ENCODE measurements at regions not wholly inside any gene's neighbourhood (a gene's known extent, or its start where the extent isn't known, plus 50 kb on each side); places are given as distances from the start of the nearest gene placed in this dataset.
"Not testable (repeated sequence)": the region's sequence is repeated elsewhere in the genome, so short reads cannot be mapped to it uniquely, and the experiment has no call there.

DNA sequence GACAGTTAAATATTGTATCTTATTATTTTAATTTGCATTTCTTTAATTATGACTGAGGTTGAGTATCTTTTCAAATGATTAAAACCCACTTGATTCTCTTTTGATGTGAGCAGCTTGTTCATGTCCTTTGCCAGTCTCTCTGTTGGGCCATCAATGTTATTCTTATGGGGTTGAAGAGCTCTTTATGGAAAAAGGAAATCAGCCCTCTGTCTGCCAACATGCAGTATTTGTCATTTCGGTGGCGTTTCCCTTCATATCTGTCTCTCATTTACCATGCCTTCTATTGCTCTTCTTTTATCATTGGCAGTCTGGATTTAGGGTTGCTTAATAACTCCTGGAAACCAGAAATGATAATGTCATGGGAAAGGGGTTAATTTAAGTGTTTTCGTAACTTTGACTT lies 340.7 kb upstream of the DNAJC19 start:
- no peak for DNase-seq

DNA sequence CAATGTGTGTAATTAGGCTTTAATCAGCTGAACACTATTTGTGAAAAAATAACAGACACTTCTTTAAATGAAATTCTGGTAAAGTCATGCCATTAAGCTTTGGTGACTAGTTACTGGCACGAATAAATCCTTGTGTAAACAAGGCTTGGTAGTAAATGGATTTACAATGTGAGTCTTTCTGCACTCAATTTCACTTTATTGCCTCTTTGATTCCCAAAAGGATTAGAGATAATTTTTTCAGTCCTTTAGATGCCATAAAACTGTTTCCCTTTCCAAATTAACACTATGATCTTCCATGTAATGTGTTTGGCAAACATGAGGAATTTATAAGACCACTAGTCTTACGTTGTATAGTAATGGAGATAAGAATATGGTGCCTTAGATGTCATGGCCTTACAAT lies 339.5 kb upstream of the DNAJC19 start:
- DNase-seq = no peak

DNA sequence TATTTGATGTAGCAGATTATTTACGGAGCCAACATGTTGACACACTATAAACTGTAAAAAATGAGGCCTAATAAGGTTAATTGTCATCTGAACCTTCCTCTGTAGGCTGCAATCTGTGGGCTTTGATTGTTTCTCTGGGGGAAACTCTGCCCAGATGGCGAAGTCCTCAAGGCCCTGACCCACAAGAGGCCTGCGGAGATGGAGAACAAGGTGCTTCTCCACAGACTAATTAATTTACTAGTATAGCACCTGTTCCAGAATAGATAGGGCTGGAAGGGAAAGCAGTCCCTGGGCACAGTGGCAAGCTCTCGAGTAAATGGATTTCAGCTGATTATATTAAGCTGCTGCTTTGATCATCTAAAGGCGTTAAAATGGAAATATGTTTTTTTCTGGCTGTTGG lies 338.8 kb upstream of the DNAJC19 start:
- no peak for DNase-seq

DNA sequence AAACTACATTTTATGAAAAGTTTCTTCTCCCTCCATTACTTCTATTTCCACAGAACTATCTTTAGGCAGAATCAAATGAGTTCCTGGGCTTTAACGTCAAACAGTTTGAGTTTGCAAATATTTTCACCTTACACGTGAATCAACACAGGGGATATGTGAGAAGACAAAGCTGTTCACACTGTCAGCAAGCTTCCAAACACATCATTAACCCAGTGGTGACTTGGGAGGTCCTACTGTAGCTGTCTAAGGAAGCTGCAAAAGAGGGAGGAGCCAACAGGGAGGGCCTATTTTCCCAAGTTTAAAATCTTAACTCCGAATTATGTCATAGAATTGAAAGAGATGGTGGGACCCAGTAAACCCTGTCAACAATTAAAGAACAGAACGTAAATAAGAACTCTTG lies 337.8 kb upstream of the DNAJC19 start:
- no peak for DNase-seq

DNA sequence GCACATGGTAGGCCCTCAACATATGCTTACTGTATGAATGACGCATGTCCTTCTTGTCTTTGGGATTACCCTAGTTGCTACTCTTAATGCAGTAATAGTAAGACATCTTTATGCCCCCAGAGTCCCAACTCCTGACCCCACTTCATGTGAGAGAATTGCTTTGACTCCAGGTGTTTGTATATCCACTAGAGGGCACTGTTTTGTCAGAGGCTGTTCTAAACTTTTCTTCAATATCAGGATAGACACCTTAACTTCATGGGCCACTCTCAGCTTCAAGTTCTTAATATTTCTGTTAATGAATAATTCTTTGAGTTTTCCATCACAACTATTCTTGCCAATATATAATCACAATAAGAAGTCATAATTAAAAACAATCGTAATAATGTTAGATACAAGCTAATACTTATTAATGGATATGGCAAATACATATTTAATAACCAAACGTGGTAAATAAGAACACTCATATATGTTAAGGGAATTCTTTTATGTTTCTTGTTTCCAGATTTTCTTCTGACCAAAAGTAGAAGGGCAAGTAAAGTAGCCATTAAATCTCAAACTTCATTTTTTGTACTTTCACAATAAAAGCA lies 337.2 kb upstream of the DNAJC19 start:
- DNase-seq = no peak

DNA sequence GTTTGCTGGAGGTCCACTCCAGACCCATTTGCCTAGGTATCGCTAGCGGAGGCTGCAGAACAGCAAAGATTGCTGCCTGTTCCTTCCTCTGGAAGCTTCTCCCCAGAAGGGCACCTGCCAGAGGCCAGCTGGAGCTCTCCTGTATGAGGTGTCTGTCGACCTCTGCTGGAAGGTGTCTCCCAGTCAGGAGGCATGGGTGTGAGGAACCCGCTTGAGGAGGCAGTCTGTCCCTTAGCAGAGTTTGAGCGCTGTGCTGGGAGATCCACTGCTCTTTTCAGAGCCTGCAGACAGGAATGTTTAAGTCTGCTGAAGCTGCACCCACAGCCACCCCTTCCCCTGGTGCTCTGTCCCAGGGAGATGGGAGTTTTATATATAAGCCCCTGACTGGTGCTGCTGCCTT lies 335.0 kb upstream of the DNAJC19 start:
- not testable (repeated sequence) for DNase-seq

DNA sequence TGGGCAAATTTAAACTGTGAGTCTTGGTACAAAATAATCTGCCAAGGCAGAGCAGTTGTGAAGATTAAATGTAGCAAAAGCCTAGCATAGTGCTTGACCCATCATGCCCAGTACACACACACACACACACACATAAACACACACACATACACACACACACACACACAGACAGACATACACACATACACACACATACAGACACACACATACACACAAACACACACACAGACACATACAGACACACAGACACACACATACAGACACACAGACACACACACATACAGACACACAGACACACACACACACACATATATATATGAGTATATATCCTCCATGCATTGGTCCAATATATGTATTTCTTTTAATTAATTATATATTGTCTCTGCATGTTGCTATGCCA lies 328.8 kb upstream of the DNAJC19 start:
- DNase-seq = no peak

DNA sequence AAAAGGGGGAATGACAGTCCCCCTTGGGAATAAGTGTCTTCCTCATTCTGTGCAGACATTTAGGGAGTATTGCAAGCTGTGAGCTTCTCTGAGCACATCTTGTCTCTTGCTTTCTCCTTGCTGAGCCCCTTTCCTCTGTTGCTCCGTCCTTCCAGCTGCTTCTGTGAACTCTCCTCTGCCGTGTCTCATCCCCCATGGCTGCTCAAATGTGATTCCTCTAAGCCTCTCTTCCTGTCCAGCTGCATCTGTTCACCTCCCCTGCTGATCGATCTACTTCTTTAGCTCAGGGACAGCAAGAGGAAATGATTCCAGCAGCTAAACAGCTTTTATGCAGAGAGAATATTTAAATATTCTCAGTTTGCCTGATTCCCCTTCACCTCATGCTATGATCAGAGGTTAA lies 328.0 kb upstream of the DNAJC19 start:
- no peak for DNase-seq

DNA sequence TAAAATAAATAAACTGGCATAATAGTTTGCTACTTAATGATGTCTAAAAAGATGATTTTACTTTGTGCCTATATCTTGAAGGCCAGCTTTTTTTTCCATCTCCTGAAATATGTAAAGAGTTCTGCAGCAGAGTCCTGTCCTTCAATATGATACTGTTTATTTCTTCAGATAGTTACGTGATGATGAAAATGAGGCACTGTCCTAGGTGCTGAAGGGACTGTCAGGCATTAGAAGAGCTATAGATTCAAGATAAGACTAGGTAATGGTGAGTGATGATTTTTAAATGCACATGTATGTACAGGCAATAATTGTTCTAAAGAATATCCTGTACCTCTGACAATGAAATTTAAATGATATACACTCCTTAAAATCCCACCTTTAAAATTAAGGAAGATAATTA lies 326.9 kb upstream of the DNAJC19 start:
- no peak for DNase-seq

DNA sequence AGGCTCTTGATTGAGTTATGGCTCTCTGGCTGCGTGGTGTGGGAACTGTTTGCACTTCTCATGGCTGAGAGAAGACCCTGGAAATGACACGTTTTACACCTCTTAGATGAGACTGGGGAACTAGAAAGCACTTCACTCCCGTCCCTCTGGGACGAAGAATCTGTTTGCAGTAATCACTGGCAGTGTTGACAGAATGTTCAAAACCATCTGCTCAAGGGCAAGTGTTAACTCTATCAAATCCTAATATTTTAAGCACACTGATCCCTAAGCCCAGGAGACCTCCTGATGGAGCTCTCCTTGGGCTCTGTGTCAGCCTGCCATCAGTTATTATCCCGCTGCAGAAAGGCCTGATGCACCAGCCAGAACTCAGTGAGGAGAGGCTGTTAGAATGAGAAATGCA lies 323.8 kb upstream of the DNAJC19 start:
- no peak for DNase-seq

DNA sequence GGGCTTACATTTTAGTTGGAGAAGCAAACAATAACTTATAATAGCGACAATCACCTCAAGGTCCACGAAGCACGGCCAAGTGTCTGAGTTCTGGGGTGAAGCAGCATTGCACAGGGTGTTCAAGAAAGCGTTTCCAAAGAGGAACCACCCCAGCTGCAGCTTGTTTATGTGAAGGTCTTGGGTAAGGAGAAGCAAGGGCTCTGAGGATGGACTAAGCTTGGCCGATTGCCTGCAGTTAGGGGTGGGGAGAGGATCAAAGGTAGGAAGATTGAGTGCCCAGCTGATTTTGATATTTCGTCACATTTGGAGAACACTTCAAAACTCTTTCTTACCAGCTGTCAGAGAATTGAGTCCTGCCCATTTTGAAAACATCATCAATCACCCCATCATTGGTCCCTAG lies 321.6 kb upstream of the DNAJC19 start:
- no peak for DNase-seq

DNA sequence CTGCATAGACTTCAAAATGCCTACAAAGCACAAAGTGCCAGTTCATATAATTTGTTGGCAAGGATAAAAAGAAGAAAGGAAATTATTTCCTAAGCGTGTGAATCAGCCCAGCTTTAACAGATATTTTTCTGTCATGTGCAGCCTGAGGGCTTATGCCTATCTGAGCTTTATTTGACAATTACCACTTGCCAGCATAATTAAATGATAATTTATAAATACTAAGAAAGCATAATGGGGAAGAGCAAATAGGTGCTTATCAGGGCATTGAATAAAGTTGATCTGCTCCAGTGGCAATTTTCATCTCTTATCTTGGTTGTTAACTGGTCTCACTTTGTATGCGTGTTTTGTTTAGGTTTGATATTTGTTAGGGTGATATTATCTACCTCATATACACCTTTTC lies 313.4 kb upstream of the DNAJC19 start:
- no peak for DNase-seq

DNA sequence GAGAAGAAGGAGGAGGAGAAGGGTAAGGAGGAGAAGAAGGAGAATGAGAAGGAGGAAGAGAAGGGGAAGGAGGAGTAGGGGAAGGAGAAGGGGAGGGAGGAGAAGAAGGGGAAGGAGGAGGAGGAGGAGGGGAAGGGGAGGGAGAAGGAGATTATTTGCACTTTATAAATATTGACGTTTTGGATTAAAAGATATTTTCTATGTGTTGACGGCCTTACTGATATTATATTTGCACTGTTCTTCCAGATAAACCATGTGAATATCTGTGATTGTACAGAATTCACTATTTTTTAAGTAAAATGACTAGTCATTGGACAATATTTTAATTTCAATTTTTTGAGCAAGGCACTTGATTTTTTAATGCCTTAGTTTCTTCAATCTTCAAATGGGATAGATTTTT lies 310.5 kb upstream of the DNAJC19 start:
- no peak for DNase-seq

DNA sequence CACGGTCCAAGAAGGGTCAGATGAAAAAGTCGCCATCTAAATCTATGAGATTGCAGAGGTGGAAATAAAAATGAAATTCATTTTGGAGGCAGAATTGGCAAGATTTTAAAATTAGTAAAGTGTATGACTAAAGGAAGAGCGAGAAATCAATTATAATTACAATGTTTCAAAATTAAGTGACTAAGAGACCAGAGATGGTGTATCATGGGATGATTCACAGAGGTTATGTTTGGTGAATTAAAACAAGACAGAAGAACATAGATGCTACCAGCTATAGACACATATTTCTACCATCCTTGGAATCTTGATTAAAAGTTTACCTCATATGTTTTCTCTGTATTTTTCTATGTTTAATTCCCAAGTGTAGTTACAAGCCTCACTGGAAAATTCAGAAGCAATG lies 308.9 kb upstream of the DNAJC19 start:
- no peak for DNase-seq

DNA sequence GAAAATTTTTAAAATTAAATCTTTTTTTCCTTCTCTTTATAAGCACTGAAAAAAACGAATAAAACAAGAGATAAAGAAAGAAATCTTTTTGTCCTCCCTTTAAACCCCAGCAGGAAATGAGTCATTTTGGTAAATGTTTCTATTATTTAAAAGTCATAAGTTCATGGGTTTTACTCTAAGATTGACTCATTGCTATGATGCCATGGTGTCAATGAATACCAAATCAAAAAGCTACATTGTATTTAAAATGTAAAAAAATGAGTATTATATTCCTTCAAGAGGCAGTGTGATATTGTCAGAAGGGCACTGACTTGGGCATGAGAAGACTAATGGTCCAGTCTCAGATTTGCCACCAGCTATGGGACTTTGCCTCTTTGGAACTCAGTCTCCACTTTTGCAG lies 303.4 kb upstream of the DNAJC19 start:
- no peak for DNase-seq

DNA sequence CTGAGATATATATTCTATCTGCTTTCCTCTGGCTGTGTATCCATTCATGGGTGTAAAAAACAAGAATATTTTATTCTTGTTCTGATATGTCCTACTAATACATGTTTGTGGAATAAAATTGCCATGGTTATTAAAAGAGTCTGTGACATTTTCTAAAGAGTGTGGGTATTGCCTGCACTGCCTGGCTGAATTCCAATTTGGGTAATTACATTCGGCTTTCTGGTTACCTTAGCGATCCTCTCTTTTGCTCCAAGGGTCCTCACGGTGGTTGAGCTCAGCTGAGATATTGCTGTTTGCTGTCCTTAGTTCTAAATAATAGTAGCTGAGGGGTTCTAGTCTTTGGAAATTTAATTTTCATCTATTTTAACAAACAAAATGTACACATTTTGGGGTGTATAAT lies 301.4 kb upstream of the DNAJC19 start:
- no peak for DNase-seq

DNA sequence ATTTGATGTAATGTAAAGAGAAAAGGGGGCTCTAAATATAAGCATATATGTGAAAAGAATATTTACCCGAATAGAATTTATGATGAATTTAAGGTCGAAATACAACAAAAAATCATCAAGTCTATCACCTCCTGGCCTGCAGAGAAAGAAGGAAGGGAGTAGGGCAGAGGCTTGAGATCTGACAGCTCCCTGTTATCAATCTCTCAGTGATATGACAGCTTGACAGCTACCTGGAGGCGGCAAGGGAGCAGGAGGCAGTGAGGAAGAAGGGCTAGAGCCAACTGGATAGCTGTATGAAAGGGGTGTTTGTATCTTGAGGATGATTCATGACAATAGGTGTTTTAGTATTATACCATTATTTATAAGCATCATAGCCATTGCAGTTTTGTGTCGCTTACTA lies 299.8 kb upstream of the DNAJC19 start:
- no peak for DNase-seq

DNA sequence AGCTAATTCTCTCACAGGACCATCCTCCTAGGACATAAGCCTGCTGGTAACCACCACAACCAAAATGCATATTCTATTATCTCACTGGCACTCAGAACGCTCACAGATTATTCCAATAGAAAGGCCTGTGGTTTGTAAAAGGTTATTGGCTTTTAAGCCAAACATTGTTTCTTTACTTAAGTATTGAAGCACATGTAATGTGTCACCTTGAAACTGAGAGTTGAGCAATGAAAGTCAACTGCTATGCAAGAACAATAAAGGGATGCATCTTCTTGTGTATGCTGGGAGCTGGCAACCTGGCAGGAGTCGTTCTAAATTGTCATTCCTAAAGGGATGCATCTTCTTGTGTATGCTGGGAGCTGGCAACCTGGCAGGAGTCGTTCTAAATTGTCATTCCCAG lies 298.6 kb upstream of the DNAJC19 start:
- DNase-seq = no peak

DNA sequence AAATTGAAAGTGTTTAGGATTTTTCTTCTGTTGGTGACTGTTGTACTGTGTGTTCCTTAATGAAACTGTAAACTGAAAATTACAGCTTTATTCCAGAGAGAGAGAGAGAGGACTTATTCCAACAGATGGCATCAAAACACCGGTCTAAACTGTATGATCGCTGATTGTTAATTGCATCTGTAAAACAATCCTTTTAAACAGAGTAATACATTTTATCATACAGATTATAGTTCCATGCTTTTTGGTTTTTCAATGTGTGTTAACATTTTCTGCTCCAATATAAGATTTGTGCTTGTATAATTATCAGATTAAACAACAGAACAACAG lies 289.7 kb upstream of the DNAJC19 start:
- DNase-seq = no peak

DNA sequence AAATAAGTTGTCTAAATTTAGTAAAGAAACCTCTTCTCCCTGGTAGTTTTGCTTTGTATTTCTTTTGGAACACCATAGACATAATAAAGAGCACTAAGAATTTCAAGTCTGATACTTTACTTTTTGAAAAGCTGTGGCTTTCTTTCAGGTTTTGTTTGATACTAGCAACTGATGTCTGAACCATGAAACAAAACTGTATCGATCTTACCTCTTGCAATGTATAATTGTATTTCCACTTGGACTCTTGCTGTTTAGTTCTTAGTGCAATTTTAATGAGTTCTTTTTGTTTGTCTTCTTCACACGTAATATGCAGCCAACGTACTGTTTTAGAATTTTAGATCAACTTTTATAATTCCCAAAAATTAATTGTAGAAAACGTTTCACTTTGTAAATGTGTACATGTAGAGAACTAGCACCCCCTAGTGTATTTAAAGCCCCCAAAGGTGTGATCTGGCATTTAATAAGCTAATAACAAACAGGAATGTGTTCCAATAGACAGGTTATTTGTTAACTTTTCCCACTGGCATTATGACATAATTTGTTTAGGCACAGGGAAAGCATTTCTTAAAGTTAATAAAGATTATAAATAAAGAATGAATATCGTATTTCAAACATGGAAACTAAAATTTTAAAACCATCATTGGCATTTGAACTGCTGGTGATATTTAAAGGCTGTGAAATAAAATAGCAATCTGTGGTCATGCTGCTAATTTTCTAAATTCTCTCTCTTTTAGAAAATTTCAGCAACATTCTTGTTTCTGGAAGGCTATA lies 289.1 kb upstream of the DNAJC19 start:
- DNase-seq = no peak

DNA sequence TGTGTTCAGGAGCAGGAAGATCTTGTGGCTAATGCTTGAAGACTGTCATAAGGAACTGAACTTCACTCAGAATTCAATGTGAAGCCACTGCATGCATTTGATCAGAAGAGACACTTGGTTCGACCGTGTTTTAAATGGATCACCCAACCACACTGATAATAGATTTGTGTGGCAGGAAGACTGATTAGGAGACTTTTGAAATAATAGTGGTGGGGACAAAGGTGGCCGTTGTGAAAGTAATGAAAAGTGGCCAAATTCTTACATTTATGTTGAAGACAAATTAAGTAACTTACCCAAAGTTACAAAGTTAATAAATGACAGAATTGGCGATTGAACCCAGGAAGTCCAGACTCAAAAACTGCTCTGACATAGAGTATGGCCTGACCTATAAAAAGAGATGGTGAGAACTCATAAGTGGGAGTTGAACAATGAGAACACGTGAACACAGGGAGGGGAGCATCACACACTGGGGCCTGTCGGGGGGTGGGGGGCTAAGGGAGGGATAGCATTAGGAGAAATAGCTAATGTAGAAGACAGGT lies 286.9 kb upstream of the DNAJC19 start:
- no peak for DNase-seq

DNA sequence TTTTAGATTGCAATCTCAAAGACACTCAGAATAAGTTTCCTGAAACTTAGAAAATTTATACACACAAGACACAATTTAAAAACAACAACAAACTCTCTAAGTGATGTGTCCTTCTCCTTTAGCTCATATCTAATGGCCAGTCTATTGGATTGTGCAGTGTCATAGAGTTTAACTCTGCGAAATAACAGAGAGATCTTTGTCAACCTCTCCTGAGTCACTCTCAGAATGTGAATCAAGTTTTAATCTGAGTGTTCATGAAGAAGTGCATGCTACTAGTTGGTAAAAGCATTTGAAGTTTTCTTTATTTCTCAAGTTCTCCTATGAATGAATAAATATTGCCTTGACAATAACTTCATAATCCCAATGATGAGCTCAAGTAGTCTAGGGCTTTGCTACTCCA lies 284.5 kb upstream of the DNAJC19 start:
- no peak for DNase-seq

DNA sequence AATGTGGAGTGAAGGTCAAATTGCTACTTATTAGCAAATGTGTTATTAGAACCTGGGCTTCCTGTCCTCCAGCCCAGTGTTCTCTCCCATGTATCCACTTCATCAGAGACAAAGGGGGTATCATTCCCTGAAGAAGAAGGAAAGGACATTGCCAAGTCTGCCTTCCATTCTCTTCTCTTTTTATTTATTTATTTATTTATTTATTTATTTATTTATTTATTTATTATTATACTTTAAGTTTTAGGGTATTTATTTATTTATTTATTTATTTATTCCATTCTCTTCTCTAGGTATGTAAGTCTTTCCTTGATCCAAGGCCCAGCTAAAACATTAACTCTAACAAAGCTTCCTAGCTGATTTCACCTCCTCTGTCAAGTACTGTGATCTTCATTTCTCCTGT lies 277.8 kb upstream of the DNAJC19 start:
- DNase-seq = no peak

DNA sequence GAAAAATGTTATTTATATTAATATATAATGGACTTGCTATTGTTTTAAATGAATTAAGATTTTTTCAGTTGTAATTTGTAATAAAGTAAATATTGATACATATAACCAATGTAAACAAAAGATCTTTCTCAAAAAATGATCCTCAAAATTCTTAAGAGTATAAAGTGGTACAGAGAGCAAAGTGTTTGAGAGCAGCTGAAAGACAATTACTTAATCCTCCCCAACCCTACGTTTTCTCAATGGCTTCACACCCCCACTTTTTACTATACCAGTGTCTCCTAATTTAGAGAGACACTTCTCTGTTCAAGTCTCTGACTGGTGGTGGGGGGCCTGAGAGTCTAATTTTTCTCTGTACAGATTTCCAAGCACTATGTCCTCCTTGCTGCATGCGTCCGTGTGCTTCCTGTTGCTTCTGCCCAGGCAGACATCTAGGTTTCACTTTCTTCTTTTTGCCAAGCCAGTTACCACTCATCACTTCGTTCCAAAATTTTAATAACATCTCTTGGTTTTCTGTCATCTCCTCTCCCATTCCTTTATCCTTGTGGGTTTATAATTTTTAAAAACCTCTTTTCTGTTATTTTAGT lies 276.3 kb upstream of the DNAJC19 start:
- DNase-seq = no peak

Data from occipital lobe (tissue), 1 donor.